SK-N-SH (cell line): ENCODE measurements at regions not wholly inside any gene's neighbourhood (a gene's known extent, or its start where the extent isn't known, plus 50 kb on each side); places are given as distances from the start of the nearest gene placed in this dataset.
A peak's percentile ranks its signal among the peaks of the same experiment; 100 is the strongest.

Experiments
- CTCF ChIA-PET: fragments of 300-600, 350-600 bp; formaldehyde crosslinking; extraction: SDS; loops from one replicate; lab custom pipeline; 2021; lab: Yijun Ruan, JAX
- POLR2A ChIA-PET: fragments of 350-600 bp; sonication (Branson Sonifier 250); formaldehyde crosslinking; extraction: SDS; loops from one replicate; lab custom pipeline; 2020; ENCODE audit warnings: antibody characterized with exemption, inconsistent platforms; lab: Yijun Ruan, JAX
- DNase-seq: peaks from one replicate; pipeline ENCODE4 v3.0.0; 2012
- H2AFZ ChIP-seq: fragments of 200-600 bp; sonication (generic); 2 replicates; pipeline ENCODE4 v1.8.1; 2016; ENCODE audit warnings: antibody characterized with exemption, mild to moderate bottlenecking, low read depth
- H3F3A ChIP-seq: fragments of 200-600 bp; sonication (generic); replicated peaks from 2 replicates; pipeline ENCODE3; 2016; ENCODE audit warnings: antibody characterized with exemption, mild to moderate bottlenecking; ENCODE audit not compliant: insufficient read depth
- H3K27ac ChIP-seq, 2 experiments: fragments of 200-500 bp in 1 of 2; fragments of 200-600 bp in 1 of 2; sonication (Bioruptor generic) in 1 of 2; sonication (generic), shearing (Covaris generic) in 1 of 2; 2 replicates each; pipeline versions ENCODE4 v1.5.1 to v1.6.1; 2014 to 2016; ENCODE audit warnings: low read depth in 2 of 2, inconsistent platforms in 1 of 2, low read length in 1 of 2, mild to moderate bottlenecking in 1 of 2, mixed read lengths in 1 of 2
- H3K27me3 ChIP-seq: fragments of 200-600 bp; sonication (generic), shearing (Covaris generic); 2 replicates; pipeline ENCODE4 v1.6.1; 2016; ENCODE audit warnings: mixed run types; ENCODE audit not compliant: insufficient read depth
- H3K36me3 ChIP-seq, 2 experiments: fragments of 200-500 bp in 1 of 2; fragments of 200-600 bp in 1 of 2; sonication (Bioruptor generic) in 1 of 2; sonication (generic) in 1 of 2; replicated peaks in 1 of 2; 2 replicates each; pipeline versions ENCODE3 to v1.5.1; 2014 to 2016; ENCODE audit warnings: low read length in 1 of 2, mild to moderate bottlenecking in 1 of 2; ENCODE audit not compliant: insufficient read depth in 2 of 2, control insufficient read depth in 1 of 2
- H3K4me1 ChIP-seq, 2 experiments: fragments of 200-500 bp in 1 of 2; fragments of 200-600 bp in 1 of 2; sonication (Bioruptor generic) in 1 of 2; sonication (generic), shearing (Covaris generic) in 1 of 2; 2 replicates each; pipeline versions ENCODE4 v1.5.1 to v1.6.1; 2014 to 2016; ENCODE audit warnings: low read depth in 1 of 2, low read length in 1 of 2, mixed run types in 1 of 2; ENCODE audit not compliant: insufficient read depth in 2 of 2, control insufficient read depth in 1 of 2
- H3K4me2 ChIP-seq: fragments of 200-600 bp; sonication (generic), shearing (Covaris generic); 2 replicates; pipeline ENCODE4 v1.6.1; 2017; ENCODE audit warnings: mixed run types
- H3K4me3 ChIP-seq, 2 experiments: fragments of 200-500 bp in 1 of 2; fragments of 200-600 bp in 1 of 2; sonication (Bioruptor generic) in 1 of 2; sonication (generic), shearing (Covaris generic) in 1 of 2; 2 replicates each; pipeline versions ENCODE4 v1.5.1 to v1.8.1; 2014 to 2016; ENCODE audit warnings: low read depth in 2 of 2, inconsistent platforms in 1 of 2, low read length in 1 of 2, mild to moderate bottlenecking in 1 of 2, mixed read lengths in 1 of 2, moderate library complexity in 1 of 2
- H3K79me2 ChIP-seq: fragments of 200-600 bp; sonication (generic); 2 replicates; pipeline ENCODE4 v1.8.1; 2017; ENCODE audit warnings: mild to moderate bottlenecking; ENCODE audit not compliant: insufficient read depth
- H3K9ac ChIP-seq: fragments of 200-600 bp; sonication (generic); 2 replicates; pipeline ENCODE4 v1.6.1; 2017; ENCODE audit warnings: mixed run types
- H3K9me2 ChIP-seq: fragments of 200-600 bp; sonication (generic); 2 replicates; pipeline ENCODE4 v1.6.1; 2017; ENCODE audit warnings: mixed run types
- H3K9me3 ChIP-seq: fragments of 200-600 bp; sonication (generic); 2 replicates; pipeline ENCODE4 v1.6.1; 2017; ENCODE audit warnings: mixed run types, mild to moderate bottlenecking, moderate library complexity
- H4K20me1 ChIP-seq: fragments of 200-600 bp; sonication (generic); 2 replicates; pipeline ENCODE4 v1.6.1; 2017; ENCODE audit warnings: mild to moderate bottlenecking, mixed run types; ENCODE audit not compliant: insufficient read depth
- CTCF ChIP-seq: fragments of 200-600 bp; sonication (generic); IDR thresholded peaks from 2 replicates; pipeline ENCODE4 v1.6.1; 2017; ENCODE audit warnings: antibody characterized with exemption, mild to moderate bottlenecking, moderate library complexity
- EZH2phosphoT487 ChIP-seq: fragments of 200-600 bp; sonication (generic); IDR thresholded peaks from 2 replicates; pipeline ENCODE4 v1.6.1; 2017; ENCODE audit warnings: low read depth, mixed run types, mild to moderate bottlenecking, antibody characterized with exemption, moderate library complexity, borderline replicate concordance
- FOXJ3 ChIP-seq: sonication (generic); formaldehyde crosslinking; IDR thresholded peaks from 2 replicates; pipeline ENCODE4 v1.5.1; 2020; ENCODE audit warnings: mild to moderate bottlenecking, missing genetic modification reagents
- FOXM1 ChIP-seq: IDR thresholded peaks from 2 replicates; pipeline ENCODE4 v1.4.0; 2012; ENCODE audit warnings: low read depth, mild to moderate bottlenecking
- IRF3 ChIP-seq: fragments of 150-350 bp; IDR thresholded peaks from 2 replicates; pipeline ENCODE4 v1.6.1; 2016; ENCODE audit warnings: mild to moderate bottlenecking, low read depth, low read length
- JUND ChIP-seq: IDR thresholded peaks from 2 replicates; pipeline ENCODE4 v1.4.0; 2012
- MAX ChIP-seq: IDR thresholded peaks from 2 replicates; pipeline ENCODE4 v1.4.0; 2012; ENCODE audit warnings: low read depth
- MEF2A ChIP-seq: IDR thresholded peaks from 2 replicates; pipeline ENCODE4 v1.4.0; 2012; ENCODE audit warnings: low read depth, borderline replicate concordance
- NFIC ChIP-seq: IDR thresholded peaks from 2 replicates; pipeline ENCODE4 v1.4.0; 2012; ENCODE audit warnings: borderline replicate concordance
- RAD21 ChIP-seq: IDR thresholded peaks from 2 replicates; pipeline ENCODE4 v1.6.1; 2012; ENCODE audit warnings: mild to moderate bottlenecking, low read length
- RFX5 ChIP-seq: IDR thresholded peaks from 2 replicates; pipeline ENCODE4 v1.6.1; 2012; ENCODE audit warnings: mild to moderate bottlenecking, improper control_type of control experiment, low read length
- RXRA ChIP-seq: IDR thresholded peaks from 2 replicates; pipeline ENCODE4 v1.4.0; 2012; ENCODE audit warnings: low read depth, mild to moderate bottlenecking, borderline replicate concordance
- TAF1 ChIP-seq: IDR thresholded peaks from 2 replicates; pipeline ENCODE4 v1.6.1; 2012; ENCODE audit warnings: low read depth, mild to moderate bottlenecking, low read length, moderate library complexity, borderline replicate concordance
- TCF12 ChIP-seq: IDR thresholded peaks from 2 replicates; pipeline ENCODE4 v1.4.0; 2012
- TEAD4 ChIP-seq: IDR thresholded peaks from 2 replicates; pipeline ENCODE4 v1.4.0; 2012; ENCODE audit warnings: mild to moderate bottlenecking, borderline replicate concordance; ENCODE audit not compliant: insufficient read depth
- USF1 ChIP-seq: IDR thresholded peaks from 2 replicates; pipeline ENCODE4 v1.4.0; 2012; ENCODE audit warnings: low read depth, borderline replicate concordance
- YY1 ChIP-seq: IDR thresholded peaks from 2 replicates; pipeline ENCODE4 v1.4.0; 2012; ENCODE audit warnings: low read depth, mild to moderate bottlenecking
- ZBTB33 ChIP-seq: IDR thresholded peaks from 2 replicates; pipeline ENCODE4 v1.4.0; 2012; ENCODE audit warnings: low read depth, borderline replicate concordance
- WGBS: methylation state at CpG from one replicate; pipeline ENCODE4 v1.1.6; 2017; ENCODE audit warnings: low lambda C conversion rate; 5-methylcytosine and 5-hydroxymethylcytosine counted together

GRCh38 chr1:207240325-207241101 lies 81.0 kb upstream of the CD55 start:
- ChIA-PET POLR2A (no interaction called here), CTCF (no interaction called here)
- no peak for DNase-seq
- H3K4me3 ChIP-seq = no peak overlapping the region
- no peaks in the 10 kb centered on the region for H3K9me3 ChIP-seq
- H3K79me2 ChIP-seq = no peaks in the 10 kb centered on the region
- no peaks in the 10 kb centered on the region for H3K9me2 ChIP-seq
- no peaks in the 10 kb centered on the region for H3K27me3 ChIP-seq
- H3K9ac ChIP-seq = no peak overlapping the region
- WGBS = 13% methylated on average over 5 of the region's 5 CpGs
- H3F3A ChIP-seq = peaks cover 3% of the 10 kb centered on the region
- no peaks in the 10 kb centered on the region for H3K36me3 ChIP-seq
- peak overlapping the region in 1 of 2 experiments; percentile 48; a peak in 2 of 4 replicates for H3K27ac ChIP-seq
- no peak for TF ChIP-seq NFIC
- no peak for TF ChIP-seq USF1
- TF ChIP-seq ZBTB33 = no peak
- no peak for TF ChIP-seq TAF1
- no peak for TF ChIP-seq FOXJ3
- TF ChIP-seq JUND = no peak
- H4K20me1 ChIP-seq = no peaks in the 10 kb centered on the region
- H3K4me2 ChIP-seq = no peak overlapping the region
- H2AFZ ChIP-seq = 0 out of 2 replicates have a peak overlapping the region, but pooled peaks have one; percentile 34
- H3K4me1 ChIP-seq = peaks cover 0 to 2% of the 10 kb centered on the region in 2 experiments; a peak in 3 of 4 replicates

GRCh38 chr1:207241164-207241934 lies 80.1 kb upstream of the CD55 start:
- H3F3A ChIP-seq = peaks cover 3% of the 10 kb centered on the region
- no peaks in the 10 kb centered on the region for H3K79me2 ChIP-seq
- H2AFZ ChIP-seq = 0 out of 2 replicates have a peak overlapping the region, but pooled peaks have one; percentile 11
- H3K27me3 ChIP-seq = no peaks in the 10 kb centered on the region
- H3K9me3 ChIP-seq = no peaks in the 10 kb centered on the region
- DNase-seq = no peak
- POLR2A ChIA-PET = no interaction called here
- no peaks in the 10 kb centered on the region for H4K20me1 ChIP-seq
- 7% methylated on average over 5 of the region's 5 CpGs for WGBS
- H3K27ac ChIP-seq = peak overlapping the region in 1 of 2 experiments; percentile 48; a peak in 2 of 4 replicates
- H3K4me2 ChIP-seq = no peak overlapping the region; the same call in 1 of the 2 replicates
- no peak overlapping the region for H3K4me3 ChIP-seq
- H3K36me3 ChIP-seq = no peaks in the 10 kb centered on the region
- CTCF ChIA-PET = no interaction called here
- H3K9ac ChIP-seq = no peak overlapping the region
- no peaks in the 10 kb centered on the region for H3K9me2 ChIP-seq
- H3K4me1 ChIP-seq = peaks cover 0 to 2% of the 10 kb centered on the region in 2 experiments; a peak in 3 of 4 replicates
- TF ChIP-seq MEF2A (no peak), TAF1 (no peak), RXRA (no peak), FOXM1 (no peak), USF1 (no peak), FOXJ3 (no peak), RFX5 (no peak), IRF3 (no peak), TEAD4 (no peak), RAD21 (no peak), NFIC (no peak), MAX (no peak), YY1 (no peak), TCF12 (no peak), EZH2phosphoT487 (no peak), CTCF (no peak)
